CMK (cell line): ENCODE measurements at regions not wholly inside any gene's neighbourhood (a gene's known extent, or its start where the extent isn't known, plus 50 kb on each side); places are given as distances from the start of the nearest gene placed in this dataset.

Experiments used
- DNase-seq: peaks from one replicate; pipeline ENCODE4 v3.0.0-alpha.2; 2010; ENCODE audit warnings: low read depth

GRCh38 chr3:150161011-150161410 is 190.3 kb upstream of the PFN2 start:
- DNase-seq, result no peak

- DNase-seq, result no peak
Measured at GRCh38 chr3:150158943-150159625, 188.4 kb upstream of the PFN2 start.

DNA sequence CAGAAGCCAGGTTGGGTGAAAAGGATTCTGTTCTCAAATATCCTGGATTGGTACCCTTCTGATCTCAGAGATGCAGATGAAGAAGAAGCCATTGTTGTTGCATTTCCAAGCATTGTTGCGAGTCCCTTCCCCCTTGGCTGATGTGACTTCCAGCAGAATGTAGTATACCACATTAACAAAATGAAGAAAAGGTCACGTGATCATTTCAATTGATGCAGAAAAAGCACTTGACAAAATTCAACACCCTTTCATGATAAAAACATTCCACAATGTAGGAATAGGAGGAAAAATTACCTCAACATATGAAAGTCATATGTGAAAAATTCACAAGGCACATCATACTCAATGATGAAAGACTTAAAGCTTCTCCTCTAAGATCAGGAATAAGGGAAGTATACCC is 181.9 kb upstream of the PFN2 start:
- DNase-seq, result no peak

DNA sequence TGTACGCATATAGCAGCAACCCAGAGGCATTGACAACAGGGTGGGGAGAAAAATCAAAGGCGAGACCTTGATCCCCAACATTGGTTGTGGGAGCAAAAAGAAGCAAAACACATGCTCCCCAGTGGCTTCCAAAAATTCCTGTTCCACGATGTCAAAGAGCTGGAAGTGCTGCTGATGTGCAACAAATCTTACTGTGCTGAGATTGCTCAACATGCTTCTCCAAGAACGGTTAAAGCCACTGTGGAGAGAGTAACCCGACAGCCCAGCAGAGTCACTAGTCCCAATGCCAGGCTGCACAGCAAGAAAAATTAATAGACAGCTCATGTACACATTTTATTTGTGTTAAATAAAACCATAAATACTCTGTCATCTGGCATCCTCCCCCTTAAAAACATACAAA is 179.9 kb upstream of the PFN2 start:
- DNase-seq, result no peak

GRCh38 chr3:150149651-150150051 is 179.0 kb upstream of the PFN2 start:
- DNase-seq, result no peak

GRCh38 chr3:150148227-150148626 is 177.5 kb upstream of the PFN2 start:
- no peak for DNase-seq

DNA sequence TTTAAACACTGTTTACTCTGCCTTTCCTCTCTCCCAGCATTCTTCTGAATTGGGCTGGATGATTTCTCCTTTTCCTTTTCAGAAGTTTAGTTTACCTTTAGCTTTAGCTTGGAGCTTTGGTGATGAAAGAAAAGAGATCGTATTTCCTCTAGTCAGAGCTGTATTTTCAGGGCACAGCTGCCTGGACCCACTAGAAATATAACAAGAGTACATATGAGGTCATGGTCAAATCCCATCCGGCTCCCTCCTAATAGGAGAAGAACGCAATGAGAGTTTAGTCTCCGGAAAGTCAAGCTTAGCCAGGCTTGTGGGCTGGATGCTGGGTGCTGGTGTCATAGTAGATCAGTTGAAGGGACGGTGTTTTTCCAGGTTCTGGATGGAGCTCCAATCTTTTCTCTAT is 177.1 kb upstream of the PFN2 start:
- DNase-seq, result no peak

- no peak for DNase-seq
Measured at GRCh38 chr3:150146991-150147761, 176.5 kb upstream of the PFN2 start.

GRCh38 chr3:150145659-150146058 is 175.0 kb upstream of the PFN2 start:
- no peak for DNase-seq

DNA sequence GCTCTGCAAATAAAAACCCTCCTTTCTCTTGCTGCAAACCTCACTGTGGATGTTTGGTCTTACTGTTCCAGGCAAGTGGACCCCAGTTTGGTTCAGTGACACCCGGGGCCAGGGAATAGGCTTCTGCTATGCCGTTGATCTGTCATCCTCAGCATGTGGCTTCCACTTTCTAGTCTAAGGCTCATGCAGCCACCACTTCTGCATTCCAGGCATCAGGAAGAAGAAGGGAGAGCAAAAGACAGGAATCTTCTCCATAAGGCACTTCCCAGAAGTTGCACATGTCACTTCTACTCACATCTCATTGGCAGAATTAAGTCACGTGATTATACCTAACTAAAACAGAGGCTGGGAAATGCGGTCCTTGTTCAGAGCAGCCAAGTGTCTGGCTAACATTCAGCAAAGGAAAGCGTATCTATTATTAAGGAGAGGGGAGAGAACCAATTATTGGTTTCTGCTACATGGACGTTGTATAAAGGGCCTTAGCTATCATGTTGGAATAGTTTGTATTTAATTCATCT is 173.6 kb upstream of the PFN2 start:
- DNase-seq, result no peak

DNA sequence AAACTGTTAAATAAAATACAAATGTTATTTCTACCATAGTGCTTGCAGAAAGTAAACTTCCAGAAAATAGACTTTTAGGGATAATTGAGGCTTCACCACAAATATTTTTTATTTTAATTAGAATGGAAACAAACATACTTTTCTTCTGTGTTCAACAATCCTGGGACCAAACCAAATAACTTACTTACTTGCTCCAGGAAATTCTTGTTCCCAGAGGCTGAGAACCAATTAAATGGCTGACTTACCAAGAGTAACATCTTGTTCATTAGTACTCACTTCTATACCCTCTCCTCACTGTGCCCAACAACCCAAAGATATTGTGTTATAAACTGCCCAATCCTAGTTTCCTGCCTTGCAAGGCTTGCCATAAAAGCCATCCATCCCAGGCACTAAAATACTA is 172.2 kb upstream of the PFN2 start:
- no peak for DNase-seq

- DNase-seq, result no peak
Measured at GRCh38 chr3:150141790-150142326, 171.2 kb upstream of the PFN2 start.

DNA sequence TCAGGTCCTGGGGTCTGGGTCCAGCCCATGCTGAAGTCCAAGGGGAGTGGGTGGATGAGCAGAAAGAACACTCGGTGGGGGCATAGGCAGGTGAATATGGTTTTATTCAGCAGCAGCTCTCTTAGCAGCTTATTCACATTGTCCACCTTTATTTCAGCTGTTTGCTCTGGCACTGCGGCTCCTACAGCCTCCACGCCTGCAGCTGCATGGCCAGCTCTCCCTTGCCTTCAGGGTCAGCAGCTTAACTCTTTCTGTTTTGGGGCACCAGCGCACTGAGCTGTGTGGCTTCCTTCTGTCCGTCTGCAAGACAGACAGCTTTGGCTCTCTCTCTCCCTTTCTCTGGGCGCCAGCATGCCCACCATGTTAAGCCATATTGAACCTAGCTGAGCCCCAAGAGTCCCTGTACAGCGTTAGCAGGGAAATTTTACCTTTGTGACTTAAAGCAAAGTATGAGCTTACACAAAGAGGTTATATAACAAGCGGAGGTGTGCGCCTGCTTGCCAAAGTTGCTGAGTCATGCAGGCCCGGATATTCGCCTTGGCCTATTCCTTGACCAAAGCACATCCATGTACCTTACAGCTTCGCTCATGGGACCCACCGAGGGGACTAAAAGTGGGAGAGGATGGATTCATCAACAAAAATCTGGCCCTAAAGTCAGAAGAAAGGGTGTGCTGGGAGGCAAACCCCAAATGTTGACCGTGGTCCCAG is 170.1 kb upstream of the PFN2 start:
- no peak for DNase-seq

- no peak for DNase-seq
Measured at GRCh38 chr3:150138824-150139223, 168.1 kb upstream of the PFN2 start.

- DNase-seq, result no peak
Measured at GRCh38 chr3:150136242-150136641, 165.5 kb upstream of the PFN2 start.

DNA sequence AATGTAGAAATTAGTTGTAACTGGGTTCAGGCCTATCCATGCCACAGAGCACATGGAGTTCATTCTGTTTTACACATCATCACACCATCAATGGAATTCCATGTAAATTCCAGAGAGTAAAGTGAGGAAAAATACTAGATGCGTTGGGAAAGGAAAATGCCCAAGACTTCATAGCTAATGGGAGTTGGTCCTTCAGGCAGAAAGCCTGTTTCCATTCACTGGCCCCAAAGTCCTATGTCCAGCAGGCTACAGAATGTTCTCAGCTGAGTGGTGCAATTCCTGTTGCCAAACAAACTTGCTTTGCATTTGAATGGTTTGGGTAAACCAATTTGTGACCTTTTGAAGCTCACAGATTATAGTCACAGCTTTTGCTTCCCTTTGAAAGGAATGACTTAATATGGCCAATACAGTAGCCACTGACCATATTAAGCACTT is 164.6 kb upstream of the PFN2 start:
- no peak for DNase-seq

- no peak for DNase-seq
Measured at GRCh38 chr3:150133293-150133692, 162.6 kb upstream of the PFN2 start.

DNA sequence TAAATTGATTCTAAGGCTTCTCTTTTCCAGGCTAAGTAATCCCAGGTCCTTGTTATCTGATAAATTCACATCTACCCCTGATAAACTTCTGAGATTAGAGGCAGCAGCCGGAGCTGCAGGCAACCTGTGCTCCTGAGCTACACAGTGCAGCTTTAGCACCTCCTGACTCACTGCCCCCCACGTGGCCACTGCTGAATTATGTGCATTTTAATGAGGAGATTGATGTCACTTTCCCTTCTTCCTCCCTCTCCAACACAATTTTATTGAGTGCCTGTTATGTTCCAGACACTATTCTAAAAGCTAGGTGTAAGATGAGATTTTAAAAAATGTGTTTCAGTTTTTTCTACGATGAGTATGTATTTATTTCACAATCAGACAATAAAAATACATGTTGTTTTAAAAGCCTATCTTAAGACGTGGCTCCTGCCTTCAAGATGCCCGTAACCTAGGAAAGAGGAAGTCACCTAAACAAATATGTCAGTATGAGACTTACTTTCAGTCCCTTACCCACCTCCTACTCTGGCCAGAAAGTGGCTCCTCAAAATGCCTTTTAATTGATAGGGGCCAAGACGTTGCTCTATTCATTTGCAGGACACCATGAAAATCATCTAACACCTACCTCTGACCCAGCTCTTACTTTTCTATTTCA is 161.5 kb upstream of the PFN2 start:
- no peak for DNase-seq

GRCh38 chr3:150131663-150132062 is 161.0 kb upstream of the PFN2 start:
- no peak for DNase-seq

- no peak for DNase-seq
Measured at GRCh38 chr3:150130404-150131100, 159.9 kb upstream of the PFN2 start.

DNA sequence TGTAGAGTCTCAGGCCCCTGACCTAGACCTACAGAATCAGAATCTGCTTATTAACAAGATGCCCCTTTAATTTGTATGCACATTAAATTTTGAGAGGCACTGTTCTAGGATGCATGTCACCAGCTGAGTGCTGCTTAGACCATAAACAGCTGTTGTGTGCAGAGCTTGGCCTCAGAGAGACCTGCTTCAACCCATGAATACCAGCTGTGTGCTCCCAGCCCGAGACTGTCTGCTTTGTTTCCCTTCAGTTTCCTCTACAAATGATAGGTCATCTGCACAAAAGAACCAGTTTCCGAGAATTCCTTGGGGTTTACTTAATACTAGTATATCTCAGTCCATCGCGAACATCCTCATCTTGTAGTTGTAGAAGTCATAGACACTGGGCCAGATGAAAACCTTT is 158.5 kb upstream of the PFN2 start:
- DNase-seq, result no peak
